ENCODE measurements at regions not wholly inside any gene's neighbourhood (a gene's known extent, or its start where the extent isn't known, plus 50 kb on each side); places are given as distances from the start of the nearest gene placed in this dataset.

GRCh38 chr7:33730958-33731357 is 174.4 kb upstream of the BMPER start:
- 85 to 92% (median 89%) methylated on average over 4 of the region's 4 CpGs for WGBS, 4 donors
- no peaks in the 10 kb centered on the region for H3K9me3 ChIP-seq
- no peaks in the 10 kb centered on the region for H3K36me3 ChIP-seq
- no peak for DNase-seq
- TF ChIP-seq, protein P1, sequence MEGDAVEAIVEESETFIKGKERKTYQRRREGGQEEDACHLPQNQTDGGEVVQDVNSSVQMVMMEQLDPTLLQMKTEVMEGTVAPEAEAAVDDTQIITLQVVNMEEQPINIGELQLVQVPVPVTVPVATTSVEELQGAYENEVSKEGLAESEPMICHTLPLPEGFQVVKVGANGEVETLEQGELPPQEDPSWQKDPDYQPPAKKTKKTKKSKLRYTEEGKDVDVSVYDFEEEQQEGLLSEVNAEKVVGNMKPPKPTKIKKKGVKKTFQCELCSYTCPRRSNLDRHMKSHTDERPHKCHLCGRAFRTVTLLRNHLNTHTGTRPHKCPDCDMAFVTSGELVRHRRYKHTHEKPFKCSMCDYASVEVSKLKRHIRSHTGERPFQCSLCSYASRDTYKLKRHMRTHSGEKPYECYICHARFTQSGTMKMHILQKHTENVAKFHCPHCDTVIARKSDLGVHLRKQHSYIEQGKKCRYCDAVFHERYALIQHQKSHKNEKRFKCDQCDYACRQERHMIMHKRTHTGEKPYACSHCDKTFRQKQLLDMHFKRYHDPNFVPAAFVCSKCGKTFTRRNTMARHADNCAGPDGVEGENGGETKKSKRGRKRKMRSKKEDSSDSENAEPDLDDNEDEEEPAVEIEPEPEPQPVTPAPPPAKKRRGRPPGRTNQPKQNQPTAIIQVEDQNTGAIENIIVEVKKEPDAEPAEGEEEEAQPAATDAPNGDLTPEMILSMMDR (IDR thresholded peaks at IDR 0.05): no peak
- TF ChIP-seq POLR2A (IDR thresholded peaks at IDR 0.05): no peak
- H3K27ac ChIP-seq: no peak overlapping the region
- no peaks in the 10 kb centered on the region for H3K27me3 ChIP-seq
- intact Hi-C loops (cut with DNase I): no loop called here
- H3K4me3 ChIP-seq: no peak overlapping the region
- ATAC-seq: no peak
- peaks cover 0 to 6% (median 0%) of the 10 kb centered on the region in 12 donors for H3K4me1 ChIP-seq

- Histone ChIP-seq H3K27me3 (no peaks in the 10 kb centered on the region), H3K4me1 (peaks cover 0 to 2% (median 0%) of the 10 kb centered on the region in 12 donors), H3K9me3 (no peaks in the 10 kb centered on the region), H3K27ac (no peak overlapping the region), H3K36me3 (no peaks in the 10 kb centered on the region), H3K4me3 (no peak overlapping the region)
- WGBS, 4 donors: 94 to 98% (median 94%) methylated on average over 5 of the region's 5 CpGs
- no peak for DNase-seq
- no peak for ATAC-seq
- intact Hi-C loops (cut with DNase I): no loop called here
- TF ChIP-seq, protein P1 (IDR thresholded peaks at IDR 0.05): no peak
- no peak for TF ChIP-seq POLR2A (IDR thresholded peaks at IDR 0.05)
Observed at GRCh38 chr7:33731912-33732311, 173.4 kb upstream of the BMPER start.

DNA sequence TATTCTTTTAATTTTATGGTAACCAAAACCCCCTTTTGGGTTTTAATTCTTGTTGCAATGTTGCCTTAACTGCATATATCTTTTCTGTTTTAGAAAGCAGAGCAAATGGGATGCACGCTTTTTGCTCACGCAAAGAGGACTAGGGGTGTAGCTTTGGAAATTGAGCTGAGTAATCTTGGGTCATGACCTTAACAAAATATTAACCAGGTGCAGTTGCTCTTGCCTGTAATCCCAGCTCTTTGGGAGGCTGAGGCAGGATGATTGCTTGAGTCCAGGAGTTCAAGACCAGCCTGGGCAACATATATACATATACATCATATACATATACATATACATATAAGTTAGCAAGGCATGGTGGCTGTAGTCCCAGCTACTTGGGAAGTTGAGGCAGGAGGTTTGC is 172.9 kb upstream of the BMPER start:
- intact Hi-C loops (cut with DNase I): no loop called here
- peaks cover 0 to 3% (median 0%) of the 10 kb centered on the region in 12 donors for H3K4me1 ChIP-seq
- H3K27me3 ChIP-seq: no peaks in the 10 kb centered on the region
- no peak overlapping the region for H3K4me3 ChIP-seq
- no peak overlapping the region for H3K27ac ChIP-seq
- no peak for TF ChIP-seq POLR2A (IDR thresholded peaks at IDR 0.05)
- TF ChIP-seq, protein P1 (IDR thresholded peaks at IDR 0.05): no peak
- no peaks in the 10 kb centered on the region for H3K9me3 ChIP-seq
- WGBS, 4 donors: 94 to 99% (median 98%) methylated on average over 2 of the region's 2 CpGs
- ATAC-seq (no peak), DNase-seq (no peak)
- H3K36me3 ChIP-seq: no peaks in the 10 kb centered on the region

- ATAC-seq (peak; percentile 51 to 83 (median 57)), DNase-seq (no peak)
- Histone ChIP-seq H3K4me1 (peaks cover 0 to 3% (median 0%) of the 10 kb centered on the region in 12 donors), H3K4me3 (no peak overlapping the region), H3K27ac (no peak overlapping the region), H3K9me3 (no peaks in the 10 kb centered on the region), H3K27me3 (no peaks in the 10 kb centered on the region), H3K36me3 (no peaks in the 10 kb centered on the region)
- intact Hi-C loops (cut with DNase I): no loop called here
- no peak for TF ChIP-seq POLR2A (IDR thresholded peaks at IDR 0.05)
- TF ChIP-seq, protein P1 (IDR thresholded peaks at IDR 0.05): no peak
- 43 to 63% (median 47%) methylated on average over 16 of the region's 16 CpGs for WGBS, 4 donors
Observed at GRCh38 chr7:33733870-33734650, 171.3 kb upstream of the BMPER start.

All from heart left ventricle (tissue), 16 donors.